Spleen (tissue), 11 donors: ENCODE measurements at regions not wholly inside any gene's neighbourhood (a gene's known extent, or its start where the extent isn't known, plus 50 kb on each side); places are given as distances from the start of the nearest gene placed in this dataset.

Experiments
- DNase-seq: peaks from one replicate; pipeline ENCODE4 v3.0.0-alpha.2; 2020
- H3K27ac ChIP-seq, 8 donors: fragments of 200-600 bp; sonication (generic) in 7 of 8; 1 replicate in 4 of 8; 2 replicates in 4 of 8; pipeline versions ENCODE4 v1.5.0 to v1.8.0; 2016 to 2021; ENCODE audit warnings: inconsistent platforms in 4 of 8, mild to moderate bottlenecking in 4 of 8, moderate library complexity in 1 of 8
- H3K27me3 ChIP-seq, 7 donors: fragments of 200-600 bp; sonication (generic) in 6 of 7; replicated peaks in 1 of 7; 1 replicate in 4 of 7; 2 replicates in 3 of 7; pipeline versions ENCODE4 v1.5.0 to v1.8.0; 2016 to 2021; ENCODE audit warnings: inconsistent platforms in 3 of 7, mild to moderate bottlenecking in 1 of 7
- H3K36me3 ChIP-seq, 6 donors: fragments of 200-600 bp; sonication (generic) in 5 of 6; 1 replicate in 4 of 6; 2 replicates in 2 of 6; pipeline versions ENCODE4 v1.5.0 to v1.8.0; 2016 to 2021; ENCODE audit warnings: inconsistent platforms in 2 of 6
- H3K4me1 ChIP-seq, 6 donors: fragments of 200-600 bp; sonication (generic) in 5 of 6; 1 replicate in 3 of 6; 2 replicates in 3 of 6; pipeline versions ENCODE4 v1.5.0 to v1.8.0; 2016 to 2021; ENCODE audit warnings: inconsistent platforms in 3 of 6
- H3K4me3 ChIP-seq, 8 donors: fragments of 200-600 bp; sonication (generic) in 7 of 8; 1 replicate in 4 of 8; 2 replicates in 4 of 8; pipeline versions ENCODE4 v1.5.0 to v1.8.0; 2016 to 2021; ENCODE audit warnings: inconsistent platforms in 4 of 8, mild to moderate bottlenecking in 4 of 8, moderate library complexity in 2 of 8
- H3K9me3 ChIP-seq, 8 donors: fragments of 200-600 bp; sonication (generic) in 7 of 8; 1 replicate in 4 of 8; 2 replicates in 4 of 8; pipeline versions ENCODE4 v1.5.0 to v1.8.0; 2016 to 2021; ENCODE audit warnings: inconsistent platforms in 4 of 8
- POLR2A ChIP-seq, 3 donors: fragments of 450-650 bp; IDR thresholded peaks; one replicate each; pipeline ENCODE4 v1.5.1; 2017; ENCODE audit warnings: antibody characterized with exemption in 3 of 3, mild to moderate bottlenecking in 1 of 3
- POLR2AphosphoS5 ChIP-seq, 3 donors: sonication (generic); formaldehyde crosslinking; IDR thresholded peaks; one replicate each; pipeline ENCODE4 v1.5.1; 2017; ENCODE audit warnings: antibody characterized with exemption in 3 of 3
- WGBS, 5 donors: extraction: QIAGEN DNeasy Blood & Tissue Kit in 3 of 5; methylation state at CpG; one replicate each; pipeline versions ENCODE4 v1.1.5 to v1.1.7; 2013 to 2018; 5-methylcytosine and 5-hydroxymethylcytosine counted together
- intact Hi-C: fragments of 100-400 bp; cut with DNase I; formaldehyde crosslinking; loops from one replicate; pipeline ENCODE4 v1.15.0; 2023; ENCODE audit warnings: low total_unique reads
- TF ChIP-seq, protein P1 (sequence below), 11 experiments: fragments of 200-600 bp in 7 of 11; fragments of 450-650 bp in 4 of 11; sonication (generic) in 4 of 11; IDR thresholded peaks in 8 of 11; conservative IDR thresholded peaks in 3 of 11; 1 replicate in 7 of 11; 2 replicates in 4 of 11; pipeline versions ENCODE4 v1.4.0 to v1.8.0; 2016 to 2021; ENCODE audit warnings: antibody characterized with exemption in 11 of 11, inconsistent platforms in 4 of 11, mild to moderate bottlenecking in 1 of 11
- donor health status: healthy with polysubstance abuse.
- donor health status: DM: no; HTN: no; CAD: no; lungs with moderate emphysema.
- donor health status: DM: no; HTN: no; CAD: no.
- donor health status: Bipolar disorder and iron deficiency.
- donor health status: healthy.
- donor health status: DM: no; HTN: no; CAD: no.
- donor health status: DM: yes; HTN: yes; CAD: no.

DNA sequence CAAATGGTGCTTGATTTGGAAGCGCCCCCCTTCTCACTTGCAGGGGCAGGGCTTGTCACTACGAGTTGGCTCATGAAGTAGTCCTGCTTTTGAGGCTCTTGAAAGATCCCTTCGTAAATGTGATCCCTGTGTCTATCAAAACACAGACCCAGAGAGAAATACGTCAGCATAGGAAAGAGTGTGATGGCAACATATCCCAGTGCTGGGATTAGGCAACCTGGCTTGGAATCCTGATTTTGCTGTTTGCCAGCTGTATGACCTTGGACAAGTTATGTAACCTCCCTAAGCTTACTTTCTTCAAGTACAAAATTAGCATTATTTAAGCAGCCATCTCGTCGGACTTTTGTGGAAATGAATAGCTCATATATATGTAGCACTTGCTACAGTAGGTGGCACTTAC, 228.4 kb downstream of the ATG4C start:
- H3K9me3 ChIP-seq: peaks cover 0 to 6% (median 0%) of the 10 kb centered on the region in 8 donors
- TF ChIP-seq, protein P1, sequence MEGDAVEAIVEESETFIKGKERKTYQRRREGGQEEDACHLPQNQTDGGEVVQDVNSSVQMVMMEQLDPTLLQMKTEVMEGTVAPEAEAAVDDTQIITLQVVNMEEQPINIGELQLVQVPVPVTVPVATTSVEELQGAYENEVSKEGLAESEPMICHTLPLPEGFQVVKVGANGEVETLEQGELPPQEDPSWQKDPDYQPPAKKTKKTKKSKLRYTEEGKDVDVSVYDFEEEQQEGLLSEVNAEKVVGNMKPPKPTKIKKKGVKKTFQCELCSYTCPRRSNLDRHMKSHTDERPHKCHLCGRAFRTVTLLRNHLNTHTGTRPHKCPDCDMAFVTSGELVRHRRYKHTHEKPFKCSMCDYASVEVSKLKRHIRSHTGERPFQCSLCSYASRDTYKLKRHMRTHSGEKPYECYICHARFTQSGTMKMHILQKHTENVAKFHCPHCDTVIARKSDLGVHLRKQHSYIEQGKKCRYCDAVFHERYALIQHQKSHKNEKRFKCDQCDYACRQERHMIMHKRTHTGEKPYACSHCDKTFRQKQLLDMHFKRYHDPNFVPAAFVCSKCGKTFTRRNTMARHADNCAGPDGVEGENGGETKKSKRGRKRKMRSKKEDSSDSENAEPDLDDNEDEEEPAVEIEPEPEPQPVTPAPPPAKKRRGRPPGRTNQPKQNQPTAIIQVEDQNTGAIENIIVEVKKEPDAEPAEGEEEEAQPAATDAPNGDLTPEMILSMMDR (IDR thresholded peaks at IDR 0.05 in 8 of 11, conservative IDR thresholded peaks at IDR 0.05 in 3 of 11): no peak
- TF ChIP-seq POLR2A (IDR thresholded peaks at IDR 0.05) (no peak), POLR2AphosphoS5 (IDR thresholded peaks at IDR 0.05) (no peak)
- no peaks in the 10 kb centered on the region for H3K27me3 ChIP-seq
- WGBS, 5 donors: 58 to 75% (median 72%) methylated on average over 6 of the region's 6 CpGs
- no peak for DNase-seq
- H3K4me3 ChIP-seq: no peak overlapping the region
- no peak overlapping the region for H3K27ac ChIP-seq
- no peaks in the 10 kb centered on the region for H3K36me3 ChIP-seq
- H3K4me1 ChIP-seq: no peaks in the 10 kb centered on the region
- intact Hi-C loops: no loop called here

DNA sequence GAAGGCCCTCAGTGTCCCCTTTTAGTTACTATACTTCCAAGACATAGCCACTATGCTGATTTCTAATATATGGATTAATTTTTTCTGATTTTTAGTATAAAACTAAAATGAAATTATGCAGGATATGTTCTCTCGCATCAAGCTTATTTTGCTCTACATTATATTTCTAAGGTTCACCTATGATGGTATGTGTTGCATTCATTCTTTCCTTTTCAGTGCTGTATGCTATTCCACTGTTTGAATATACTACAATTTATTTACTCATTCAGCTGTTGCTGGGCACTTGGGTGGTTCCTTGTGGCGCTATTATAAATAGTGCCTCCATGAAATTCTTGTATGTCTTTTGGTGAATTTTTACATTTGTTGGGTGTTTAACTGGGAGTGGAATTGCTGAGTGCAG, 230.3 kb downstream of the ATG4C start:
- Histone ChIP-seq H3K27ac (no peak overlapping the region), H3K27me3 (peaks cover 0 to 5% (median 0%) of the 10 kb centered on the region in 7 donors), H3K4me3 (no peak overlapping the region), H3K9me3 (peaks cover 0 to 6% (median 0%) of the 10 kb centered on the region in 8 donors), H3K36me3 (no peaks in the 10 kb centered on the region), H3K4me1 (no peaks in the 10 kb centered on the region)
- TF ChIP-seq, protein P1 (IDR thresholded peaks at IDR 0.05 in 8 of 11, conservative IDR thresholded peaks at IDR 0.05 in 3 of 11): no peak
- TF ChIP-seq POLR2A (IDR thresholded peaks at IDR 0.05) (no peak), POLR2AphosphoS5 (IDR thresholded peaks at IDR 0.05) (no peak)
- intact Hi-C loops: no loop called here
- WGBS, 5 donors: 90 to 98% (median 94%) methylated on average over 2 of the region's 2 CpGs
- DNase-seq: no peak

DNA sequence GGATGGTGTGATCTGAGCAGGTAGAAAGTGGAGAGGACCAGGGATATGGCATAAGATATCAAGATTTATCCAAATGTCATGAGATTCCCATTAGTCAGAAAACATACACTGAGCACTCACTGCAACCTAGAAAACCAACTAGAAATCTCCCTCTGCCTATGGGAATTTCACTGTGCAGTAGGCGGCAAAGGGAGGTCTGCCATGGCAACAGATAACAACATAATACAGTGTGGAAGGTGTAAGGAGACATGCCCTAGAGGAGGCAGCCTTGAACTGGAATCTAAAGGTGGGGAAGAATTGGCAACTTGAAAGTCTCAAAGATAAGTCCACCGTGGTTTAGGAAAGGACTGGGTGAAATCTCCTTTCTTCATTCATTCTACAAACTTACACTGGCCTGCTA, 238.4 kb downstream of the ATG4C start:
- Histone ChIP-seq H3K27me3 (peaks cover 0 to 5% (median 0%) of the 10 kb centered on the region in 7 donors), H3K9me3 (peaks cover 0 to 3% (median 0%) of the 10 kb centered on the region in 8 donors), H3K27ac (no peak overlapping the region), H3K4me1 (no peaks in the 10 kb centered on the region), H3K4me3 (no peak overlapping the region), H3K36me3 (no peaks in the 10 kb centered on the region)
- WGBS, 5 donors: 32 to 85% (median 35%) methylated on average over 2 of the region's 2 CpGs
- DNase-seq: no peak
- intact Hi-C loops: no loop called here
- TF ChIP-seq, protein P1 (IDR thresholded peaks at IDR 0.05 in 8 of 11, conservative IDR thresholded peaks at IDR 0.05 in 3 of 11): no peak
- TF ChIP-seq POLR2AphosphoS5 (IDR thresholded peaks at IDR 0.05) (no peak), POLR2A (IDR thresholded peaks at IDR 0.05) (no peak)

DNA sequence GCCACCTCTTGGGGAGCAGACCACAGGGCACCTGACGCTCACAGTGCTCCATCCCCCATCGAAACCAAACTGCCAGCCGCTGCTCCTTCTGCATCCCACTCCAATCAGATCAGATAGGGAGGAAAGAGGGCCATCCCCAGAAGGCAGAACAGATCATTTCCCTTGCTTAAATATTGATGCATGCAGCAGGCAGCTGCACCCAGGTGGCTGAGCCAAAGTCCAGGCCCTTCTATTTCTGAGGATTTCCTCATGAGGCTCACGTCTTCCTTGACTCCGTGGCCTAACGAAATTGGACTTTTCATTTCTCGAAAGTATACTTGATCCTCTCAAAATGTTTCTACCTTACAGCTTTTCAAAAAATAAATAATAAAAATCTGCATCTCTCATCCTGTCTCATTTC, 239.2 kb downstream of the ATG4C start:
- Histone ChIP-seq H3K27ac (no peak overlapping the region), H3K9me3 (peaks cover 0 to 3% (median 0%) of the 10 kb centered on the region in 8 donors), H3K4me1 (no peaks in the 10 kb centered on the region), H3K36me3 (no peaks in the 10 kb centered on the region), H3K27me3 (peaks cover 0 to 10% (median 0%) of the 10 kb centered on the region in 7 donors), H3K4me3 (no peak overlapping the region)
- 85 to 88% (median 85%) methylated on average over 7 of the region's 7 CpGs for WGBS, 5 donors
- TF ChIP-seq, protein P1 (IDR thresholded peaks at IDR 0.05 in 8 of 11, conservative IDR thresholded peaks at IDR 0.05 in 3 of 11): no peak
- TF ChIP-seq POLR2AphosphoS5 (IDR thresholded peaks at IDR 0.05) (no peak), POLR2A (IDR thresholded peaks at IDR 0.05) (no peak)
- intact Hi-C loops: no loop called here
- DNase-seq: no peak
